ENCODE measurements at regions not wholly inside any gene's neighbourhood (a gene's known extent, or its start where the extent isn't known, plus 50 kb on each side); places are given as distances from the start of the nearest gene placed in this dataset.
"Not testable (repeated sequence)": the region's sequence is repeated elsewhere in the genome, so short reads cannot be mapped to it uniquely, and the experiment has no call there.

DNA sequence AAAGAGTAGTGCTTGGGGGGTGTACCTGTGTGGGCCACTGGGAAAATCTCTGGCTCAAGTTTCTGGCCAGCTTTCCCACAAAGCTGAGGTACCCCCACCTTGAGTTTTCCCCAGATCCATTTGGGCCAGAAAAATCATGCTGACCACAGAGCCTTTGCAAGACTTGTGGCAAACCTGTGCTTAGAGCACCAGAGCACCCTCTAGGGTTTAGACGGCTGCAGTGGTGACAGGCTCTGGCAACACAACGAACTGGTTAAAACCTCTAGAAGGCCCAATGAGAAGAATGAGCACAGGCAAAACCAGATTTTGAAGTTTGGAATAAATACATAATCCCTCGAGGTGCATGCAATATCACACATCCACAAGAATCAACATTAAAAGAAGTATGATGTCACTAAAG lies 290.7 kb upstream of the FOLH1 start:
- no peak for DNase-seq
- in situ Hi-C loops (cut with HindIII; ENCODE audit: low pct_ligation_motif_present, low pct_unique_long_range_greater_than_20kb, low sequenced_read_pairs), result no loop called here

DNA sequence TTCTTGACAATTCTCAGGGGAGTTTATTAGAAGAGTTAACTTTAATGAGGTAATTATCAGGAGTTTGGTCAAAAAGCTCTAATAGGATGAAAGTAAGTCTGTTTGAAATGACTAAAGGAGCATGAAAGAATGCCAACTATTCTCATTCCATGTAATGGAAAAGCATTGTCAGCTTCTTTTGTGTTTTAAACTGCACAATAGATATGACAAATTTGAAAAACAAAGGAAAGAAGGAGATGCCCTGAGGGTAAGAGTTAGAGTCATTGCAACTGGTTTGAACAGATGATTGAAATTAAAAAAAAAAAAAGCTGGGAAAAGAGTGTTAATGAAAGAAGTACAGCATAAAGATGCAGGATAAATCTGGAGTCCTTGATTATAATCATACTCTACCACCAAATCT lies 296.8 kb upstream of the FOLH1 start:
- no peak for DNase-seq
- in situ Hi-C loops (cut with HindIII; ENCODE audit: low pct_ligation_motif_present, low pct_unique_long_range_greater_than_20kb, low sequenced_read_pairs), result no loop called here

DNA sequence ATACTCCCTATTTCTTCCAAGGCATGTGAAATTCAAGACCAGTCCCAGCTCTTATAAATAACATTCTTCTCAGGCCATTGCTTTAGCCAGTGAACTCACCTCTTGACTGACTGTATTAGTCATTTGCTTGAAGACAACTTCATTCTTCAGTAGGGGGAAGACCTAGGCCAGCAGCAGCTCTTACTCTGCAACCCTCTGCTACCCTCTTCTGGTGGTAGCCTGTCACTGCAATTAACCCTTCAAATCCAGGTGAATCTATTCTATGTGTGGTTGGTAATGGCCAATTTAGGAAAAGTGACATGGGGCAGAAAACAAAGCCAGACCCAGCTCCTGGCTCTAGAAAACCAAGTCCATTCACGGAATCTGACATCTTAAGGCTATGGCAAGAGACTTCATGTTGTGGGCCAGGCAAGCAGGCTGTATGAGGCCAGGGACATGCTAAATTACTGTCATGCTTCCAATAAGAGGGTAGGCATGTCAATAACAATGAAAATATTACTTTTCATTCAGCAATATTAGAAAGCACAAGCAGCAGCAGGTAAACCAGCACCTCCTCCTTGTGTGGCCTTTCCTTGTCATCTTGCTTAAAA lies 317.9 kb upstream of the FOLH1 start:
- in situ Hi-C loops (cut with HindIII; ENCODE audit: low pct_ligation_motif_present, low pct_unique_long_range_greater_than_20kb, low sequenced_read_pairs), result not testable (repeated sequence)
- DNase-seq, result peak; percentile 52

DNA sequence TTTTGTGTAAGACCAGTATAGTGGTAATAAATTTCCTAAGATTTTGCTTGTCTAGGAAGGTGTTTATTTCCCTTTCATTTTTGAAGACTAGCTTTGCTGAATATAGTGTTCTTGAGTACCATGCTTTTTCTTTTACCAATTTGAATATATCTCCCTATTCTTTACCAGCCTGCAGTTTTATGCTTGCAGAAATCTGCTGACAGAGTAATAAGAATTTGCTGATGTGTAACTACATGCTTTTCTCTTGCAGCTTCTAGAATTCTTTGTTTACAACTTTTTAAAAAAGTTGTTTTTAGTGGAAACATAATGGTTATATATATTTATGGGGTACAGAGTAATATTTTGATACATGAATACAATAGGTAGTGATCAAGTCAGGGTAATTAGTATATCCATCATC lies 324.8 kb upstream of the FOLH1 start:
- in situ Hi-C loops (cut with HindIII; ENCODE audit: low pct_ligation_motif_present, low pct_unique_long_range_greater_than_20kb, low sequenced_read_pairs), result no loop called here
- no peak for DNase-seq

DNA sequence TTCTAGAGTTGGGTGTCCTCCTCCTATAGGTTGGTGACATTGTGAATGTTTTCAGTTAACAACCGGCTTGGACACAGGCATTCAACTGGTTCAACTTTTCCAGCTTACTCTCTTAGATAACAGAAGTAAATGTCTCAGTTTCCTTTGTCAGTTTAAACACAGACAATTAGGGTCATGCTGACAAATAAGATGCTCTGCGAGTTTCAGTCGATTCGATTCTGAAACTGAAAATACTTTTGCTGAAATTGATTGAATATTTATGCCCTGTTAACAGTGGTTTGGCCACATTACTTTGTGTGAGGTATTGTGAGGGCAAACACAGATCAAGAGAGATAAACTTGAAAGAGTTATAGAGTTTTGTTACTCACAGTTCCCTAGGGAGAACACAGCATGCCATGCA lies 330.5 kb upstream of the FOLH1 start:
- in situ Hi-C loops (cut with HindIII; ENCODE audit: low pct_ligation_motif_present, low pct_unique_long_range_greater_than_20kb, low sequenced_read_pairs); DNase-seq: not testable (repeated sequence)

DNA sequence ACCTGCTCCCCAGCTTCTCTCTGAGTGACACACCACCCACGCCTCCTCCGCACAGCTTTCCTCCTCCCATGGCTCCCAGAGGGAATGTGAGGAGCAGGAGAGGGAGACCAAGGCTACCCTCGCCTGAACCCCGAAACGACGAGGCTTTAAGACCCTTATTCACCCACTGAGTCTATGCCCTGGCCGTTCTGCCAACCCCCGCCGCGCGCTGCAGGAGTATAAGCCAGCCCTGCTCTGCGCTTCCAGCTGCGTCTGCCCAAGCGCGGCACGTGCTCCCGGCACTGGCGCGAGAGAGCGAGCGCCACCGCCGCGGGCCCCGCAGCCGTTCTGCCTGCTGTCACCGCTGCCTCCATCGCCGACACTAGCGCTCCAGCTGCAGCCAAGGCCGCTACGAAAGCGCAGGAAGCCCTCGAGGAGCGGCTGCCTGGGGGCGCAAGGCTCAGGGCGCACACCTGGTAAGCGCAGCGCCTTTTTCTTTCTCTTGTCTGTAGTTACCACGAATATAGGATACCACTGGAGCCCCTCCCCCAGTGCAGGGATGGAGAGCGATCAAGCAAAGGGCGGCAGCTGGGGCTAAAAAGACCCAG lies 350.0 kb upstream of the FOLH1 start:
- DNase-seq; in situ Hi-C loops (cut with HindIII; ENCODE audit: low pct_ligation_motif_present, low pct_unique_long_range_greater_than_20kb, low sequenced_read_pairs): not testable (repeated sequence)

DNA sequence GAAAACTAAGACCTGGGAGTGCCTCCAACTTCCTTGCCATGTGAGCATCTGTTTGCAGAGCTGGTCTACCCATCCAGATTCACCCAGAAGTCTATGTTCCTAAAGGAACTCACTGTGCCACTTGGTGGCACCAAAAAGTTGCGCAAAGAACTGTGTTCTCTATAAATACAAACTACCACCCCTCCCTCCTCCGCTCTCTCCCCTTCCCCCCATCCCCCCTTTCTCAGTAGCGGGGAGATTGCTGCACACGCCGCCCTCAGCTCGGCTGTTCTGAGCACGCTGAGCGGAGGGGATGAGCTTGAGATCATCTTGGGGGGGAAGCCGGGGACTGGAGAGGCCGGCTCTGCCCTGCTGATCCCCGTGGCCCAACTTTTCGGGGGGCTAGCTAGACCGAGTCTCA lies 352.2 kb upstream of the FOLH1 start:
- DNase-seq; in situ Hi-C loops (cut with HindIII; ENCODE audit: low pct_ligation_motif_present, low pct_unique_long_range_greater_than_20kb, low sequenced_read_pairs): not testable (repeated sequence)

DNA sequence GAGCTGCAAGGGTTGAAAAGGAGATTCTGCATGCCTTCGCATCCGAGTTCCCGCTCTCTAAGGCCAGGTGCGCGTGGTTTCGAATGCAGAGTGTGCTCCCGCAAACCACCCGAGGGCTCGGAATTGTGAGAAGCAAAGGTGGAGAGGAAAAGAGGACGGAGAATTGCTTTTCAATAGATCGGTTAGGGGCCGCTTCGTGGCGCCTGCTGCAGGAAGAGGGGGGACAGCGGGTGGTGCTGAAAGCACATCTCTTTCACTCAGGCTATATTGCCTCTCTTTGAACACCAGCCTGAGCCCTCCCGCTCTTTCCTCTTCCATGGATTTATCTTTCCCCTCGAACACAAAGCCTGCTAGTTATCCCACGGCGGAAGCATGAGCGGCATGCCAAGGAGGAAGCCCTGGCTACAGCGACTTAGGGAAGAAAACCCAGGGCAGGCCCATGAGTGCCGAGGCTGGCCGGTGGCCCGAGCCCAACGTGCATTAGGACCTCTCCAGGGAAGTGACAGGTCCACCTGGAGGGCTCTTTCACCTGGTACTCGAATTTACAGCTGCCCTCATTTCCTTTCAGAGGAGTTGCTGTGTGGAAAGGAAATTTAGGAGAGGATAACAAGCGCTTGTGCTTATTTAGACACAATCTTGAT lies 353.0 kb upstream of the FOLH1 start:
- in situ Hi-C loops (cut with HindIII; ENCODE audit: low pct_ligation_motif_present, low pct_unique_long_range_greater_than_20kb, low sequenced_read_pairs); DNase-seq: not testable (repeated sequence)

DNA sequence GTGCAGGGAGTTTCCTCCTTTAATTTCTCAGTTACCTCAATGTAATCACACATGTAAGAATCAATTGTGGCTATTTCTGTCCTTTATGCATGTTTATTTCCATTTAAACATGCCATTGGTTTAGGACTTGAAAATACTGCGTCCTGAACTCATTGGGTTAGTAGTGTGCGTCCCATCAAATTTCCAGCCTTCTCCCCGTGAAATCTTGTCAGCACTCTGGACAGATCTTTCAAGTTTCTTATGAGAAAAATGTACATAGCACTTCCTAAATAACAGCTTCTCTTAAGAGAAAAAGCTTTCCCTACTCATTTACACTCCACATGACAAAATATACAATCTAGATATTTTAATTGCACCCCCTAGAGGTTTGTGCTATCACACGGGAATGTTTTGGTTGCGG lies 353.9 kb upstream of the FOLH1 start:
- in situ Hi-C loops (cut with HindIII; ENCODE audit: low pct_ligation_motif_present, low pct_unique_long_range_greater_than_20kb, low sequenced_read_pairs); DNase-seq: not testable (repeated sequence)

DNA sequence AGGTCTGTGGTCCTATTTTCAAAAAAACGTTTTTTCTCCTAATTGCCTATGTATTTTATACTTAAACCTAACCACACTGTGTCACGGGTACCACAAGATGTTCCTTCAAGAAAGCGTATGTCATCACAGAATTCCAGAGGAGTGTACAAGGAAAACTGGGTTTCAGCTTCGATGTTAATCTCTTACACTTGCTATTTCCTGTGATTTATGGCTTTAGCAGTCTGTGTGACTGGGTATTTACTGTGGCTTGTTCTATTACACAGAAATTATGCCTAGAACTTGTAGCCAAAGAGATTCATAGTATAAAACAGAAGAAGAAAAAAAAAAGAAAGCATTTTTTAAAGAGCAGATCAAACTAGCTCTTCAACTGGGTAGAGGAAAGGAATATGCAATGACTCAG lies 371.1 kb upstream of the FOLH1 start:
- in situ Hi-C loops (cut with HindIII; ENCODE audit: low pct_ligation_motif_present, low pct_unique_long_range_greater_than_20kb, low sequenced_read_pairs); DNase-seq: not testable (repeated sequence)

DNA sequence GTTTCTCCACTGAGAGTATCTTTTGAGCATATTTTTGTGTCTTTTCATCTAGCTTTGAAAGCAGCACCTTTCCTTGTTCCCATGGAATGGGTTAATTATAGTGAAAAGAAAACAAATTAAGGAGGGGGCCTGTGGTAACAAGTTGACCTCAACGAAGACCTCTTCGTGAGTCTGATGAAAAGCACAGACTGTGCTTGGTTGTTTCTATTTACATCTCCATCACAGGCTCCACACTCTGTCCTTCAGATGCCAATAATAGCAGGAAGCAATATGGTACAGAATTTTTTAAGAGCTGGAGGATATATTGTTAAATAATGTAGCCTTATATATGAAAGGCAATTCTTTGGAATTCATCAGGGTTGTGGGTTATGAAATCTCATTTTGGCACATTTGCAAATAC lies 366.7 kb upstream of the OR4C13 start:
- DNase-seq; in situ Hi-C loops (cut with HindIII; ENCODE audit: low pct_ligation_motif_present, low pct_unique_long_range_greater_than_20kb, low sequenced_read_pairs): not testable (repeated sequence)

DNA sequence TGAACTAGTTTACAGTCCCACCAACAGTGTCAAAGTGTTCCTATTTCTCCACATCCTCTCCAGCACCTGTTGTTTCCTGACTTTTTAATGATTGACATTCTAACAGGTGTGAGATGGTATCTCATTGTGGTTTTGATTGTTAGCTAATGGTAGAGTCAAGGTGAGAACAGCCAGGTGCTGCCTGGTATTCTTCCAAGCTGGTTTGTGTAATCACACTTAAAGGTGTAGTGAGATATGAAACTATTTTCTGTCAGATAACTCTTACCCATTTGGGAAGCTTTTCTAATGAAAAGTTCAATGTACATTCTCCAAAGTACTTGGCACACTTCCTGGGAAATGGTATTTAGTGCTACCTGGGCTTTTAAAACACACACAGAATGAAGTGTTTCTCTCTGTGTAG lies 343.3 kb upstream of the OR4C13 start:
- DNase-seq; in situ Hi-C loops (cut with HindIII; ENCODE audit: low pct_ligation_motif_present, low pct_unique_long_range_greater_than_20kb, low sequenced_read_pairs): not testable (repeated sequence)

DNA sequence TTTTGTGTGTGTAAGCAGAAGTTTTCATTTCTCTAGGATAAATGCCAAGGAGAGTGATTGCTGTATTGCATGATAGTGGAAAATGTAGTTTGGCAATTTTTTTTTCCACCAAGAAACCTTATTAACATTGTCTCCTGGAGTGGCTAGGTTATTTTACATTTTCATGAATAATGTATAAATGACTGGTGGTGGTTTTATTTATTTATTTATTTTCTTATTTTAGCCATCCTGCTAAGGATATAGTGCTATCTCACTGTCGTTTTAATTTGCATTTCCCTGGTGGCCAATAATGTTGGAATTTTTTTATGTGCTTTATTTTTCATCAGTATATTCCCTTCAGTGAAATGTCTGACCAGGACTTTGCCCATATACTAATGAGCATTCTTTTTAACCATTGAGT lies 328.3 kb upstream of the OR4C13 start:
- in situ Hi-C loops (cut with HindIII; ENCODE audit: low pct_ligation_motif_present, low pct_unique_long_range_greater_than_20kb, low sequenced_read_pairs), result not testable (repeated sequence)

DNA sequence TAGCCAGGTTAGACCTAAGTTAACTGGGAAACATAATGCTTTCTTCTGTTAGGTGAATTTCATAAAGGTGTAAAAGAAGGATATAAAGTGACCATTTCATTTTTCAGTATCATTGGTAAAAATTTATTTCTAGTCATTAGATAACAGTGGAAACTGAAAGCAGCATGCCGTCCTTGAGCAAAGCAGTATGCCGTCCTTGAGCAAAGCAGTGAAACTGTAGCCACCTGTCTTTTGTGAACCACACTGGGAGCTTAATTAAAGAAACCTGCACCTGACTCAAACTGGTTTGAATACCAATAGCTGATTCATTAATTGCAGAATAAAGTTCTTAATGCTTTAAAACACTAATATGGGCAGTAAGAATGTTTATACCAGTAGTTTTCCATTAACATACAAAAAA lies 281.5 kb upstream of the OR4C13 start:
- DNase-seq; in situ Hi-C loops (cut with HindIII; ENCODE audit: low pct_ligation_motif_present, low pct_unique_long_range_greater_than_20kb, low sequenced_read_pairs): not testable (repeated sequence)

More for the DNA sequence above, 328.3 kb upstream of the OR4C13 start:
- DNase-seq, result not testable (repeated sequence)

DNA sequence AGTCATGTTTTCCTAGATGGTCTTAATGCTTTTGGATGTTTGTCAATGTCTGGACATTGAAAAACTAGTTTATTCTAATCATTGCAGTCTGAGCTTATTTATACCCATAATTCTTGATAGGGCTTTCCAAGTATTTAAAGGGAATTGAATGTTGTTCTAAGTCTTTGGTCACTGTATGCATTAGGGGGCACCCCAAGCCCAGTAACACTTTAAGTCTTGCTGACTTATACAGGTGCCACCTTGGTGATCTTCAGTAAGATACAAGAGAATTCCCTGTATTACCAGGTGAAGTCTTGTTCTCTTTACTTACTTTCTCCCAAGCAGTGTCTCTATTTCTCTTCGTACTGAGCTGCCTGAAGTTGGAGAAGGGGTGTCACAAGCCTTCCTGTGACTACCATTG lies 250.1 kb upstream of the OR4C13 start:
- in situ Hi-C loops (cut with HindIII; ENCODE audit: low pct_ligation_motif_present, low pct_unique_long_range_greater_than_20kb, low sequenced_read_pairs); DNase-seq: not testable (repeated sequence)

DNA sequence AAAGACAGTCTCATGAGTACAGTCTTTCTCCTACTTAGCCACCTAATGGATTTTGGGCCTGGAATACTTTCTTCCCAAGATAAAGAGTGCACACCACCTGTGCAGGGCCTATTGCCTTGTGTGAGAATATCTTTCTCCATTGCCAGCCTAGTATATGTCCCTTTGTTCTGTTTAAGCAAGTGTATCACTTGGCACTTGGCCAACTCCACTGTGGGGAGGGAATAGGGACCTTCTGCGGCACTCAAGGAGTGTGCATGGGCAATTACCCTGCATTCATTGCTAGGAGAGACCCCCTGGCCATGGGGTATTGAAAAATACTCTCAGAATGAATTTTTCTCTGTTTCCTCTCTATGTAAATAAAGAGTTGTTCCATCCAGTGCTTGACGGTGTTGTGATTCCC lies 201.7 kb upstream of the OR4C13 start:
- DNase-seq; in situ Hi-C loops (cut with HindIII; ENCODE audit: low pct_ligation_motif_present, low pct_unique_long_range_greater_than_20kb, low sequenced_read_pairs): not testable (repeated sequence)

DNA sequence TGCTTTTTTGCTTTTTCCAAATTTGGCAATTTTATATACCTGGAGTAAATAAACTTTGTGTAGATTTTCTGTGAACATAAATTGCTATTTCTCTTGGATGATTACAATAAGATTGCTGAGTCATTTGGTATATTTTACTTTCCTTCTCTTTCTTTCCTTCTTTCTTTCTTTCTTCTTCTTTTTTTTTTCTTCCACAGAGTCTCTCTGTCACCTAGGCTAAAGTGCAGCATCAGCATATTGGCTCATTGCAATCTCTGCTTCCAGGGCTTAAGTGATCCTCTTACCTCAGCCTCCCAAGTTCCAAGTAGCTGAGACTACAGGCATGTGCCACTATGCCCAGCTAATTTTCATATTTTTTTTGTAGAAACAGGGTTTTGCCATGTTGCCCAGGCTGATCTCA lies 201.2 kb upstream of the OR4C13 start:
- in situ Hi-C loops (cut with HindIII; ENCODE audit: low pct_ligation_motif_present, low pct_unique_long_range_greater_than_20kb, low sequenced_read_pairs); DNase-seq: not testable (repeated sequence)

DNA sequence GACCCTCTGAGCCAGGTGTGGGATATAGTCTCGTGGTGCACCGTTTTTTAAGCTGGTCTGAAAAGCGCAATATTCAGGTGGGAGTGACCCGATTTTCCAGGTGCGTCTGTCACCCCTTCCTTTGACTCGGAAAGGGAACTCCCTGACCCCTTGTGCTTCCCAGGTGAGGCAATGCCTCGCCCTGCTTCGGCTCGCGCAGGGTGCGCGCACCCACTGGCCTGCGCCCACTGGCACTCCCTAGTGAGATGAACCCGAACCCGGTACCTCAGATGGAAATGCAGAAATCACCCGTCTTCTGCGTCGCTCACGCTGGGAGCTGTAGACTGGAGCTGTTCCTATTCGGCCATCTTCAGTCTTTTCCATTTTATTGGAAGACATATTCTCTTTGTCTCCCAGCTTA lies 171.4 kb upstream of the OR4C13 start:
- in situ Hi-C loops (cut with HindIII; ENCODE audit: low pct_ligation_motif_present, low pct_unique_long_range_greater_than_20kb, low sequenced_read_pairs); DNase-seq: not testable (repeated sequence)

DNA sequence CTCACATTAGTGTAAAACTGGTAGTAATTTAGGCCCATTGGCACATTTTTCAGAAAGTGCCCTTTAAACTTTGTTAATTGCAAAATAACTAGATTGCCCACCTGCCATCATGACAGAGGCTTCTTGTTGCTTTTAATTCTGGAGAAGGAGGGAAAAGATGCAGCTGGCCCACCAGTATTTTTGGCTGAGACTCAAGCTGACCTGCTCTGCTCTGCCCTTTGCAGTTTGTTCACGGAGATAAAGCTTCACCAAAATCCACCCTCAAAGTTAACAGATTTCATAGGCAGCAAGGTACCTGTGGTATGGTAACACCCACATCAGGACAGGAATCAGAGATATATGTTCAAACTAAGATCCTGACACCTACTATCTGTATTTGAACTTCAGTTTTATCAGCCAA lies 170.2 kb upstream of the OR4C13 start:
- DNase-seq; in situ Hi-C loops (cut with HindIII; ENCODE audit: low pct_ligation_motif_present, low pct_unique_long_range_greater_than_20kb, low sequenced_read_pairs): not testable (repeated sequence)

DNA sequence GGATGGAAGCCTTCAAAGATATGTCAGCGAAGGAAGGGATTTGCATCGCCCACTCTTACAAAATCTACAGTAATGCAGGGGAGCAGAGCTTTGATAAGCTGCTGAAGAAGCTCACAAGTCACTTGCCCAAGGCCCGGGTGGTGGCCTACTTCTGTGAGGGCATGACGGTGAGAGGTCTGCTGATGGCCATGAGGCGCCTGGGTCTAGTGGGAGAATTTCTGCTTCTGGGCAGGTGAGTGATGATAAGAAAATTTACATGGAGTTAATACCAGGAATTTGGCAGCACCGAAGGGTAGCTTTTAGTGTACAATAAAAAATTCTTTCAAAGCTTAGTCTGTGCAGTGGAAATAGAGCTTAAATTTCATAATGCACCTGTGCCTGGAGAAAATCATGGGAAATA lies 168.3 kb upstream of the OR4C13 start:
- in situ Hi-C loops (cut with HindIII; ENCODE audit: low pct_ligation_motif_present, low pct_unique_long_range_greater_than_20kb, low sequenced_read_pairs); DNase-seq: not testable (repeated sequence)
